ENCODE measurements at regions not wholly inside any gene's neighbourhood (a gene's known extent, or its start where the extent isn't known, plus 50 kb on each side); places are given as distances from the start of the nearest gene placed in this dataset.

- TF ChIP-seq BACH1 (IDR thresholded peaks at IDR 0.05; ENCODE audit: low read length) (no peak), PHF8 (conservative IDR thresholded peaks at IDR 0.05; ENCODE audit: low read depth, low read length) (no peak), SP4 (IDR thresholded peaks at IDR 0.05; ENCODE audit: low read length) (no peak), HDAC6 (IDR thresholded peaks at IDR 0.05; ENCODE audit: low read depth, low read length) (no peak), KDM5A (IDR thresholded peaks at IDR 0.05; ENCODE audit: low read length) (no peak), RAD21 (IDR thresholded peaks at IDR 0.05 in 1 of 2, conservative IDR thresholded peaks at IDR 0.05 in 1 of 2; ENCODE audit: low read depth in 2 of 2, low read length in 2 of 2) (no peak), EGR1 (IDR thresholded peaks at IDR 0.05; ENCODE audit: borderline replicate concordance, low read depth, low read length) (no peak)
Observed at GRCh38 chr22:22133910-22134309, 110.7 kb upstream of the VPREB1 start (continued).
